Stomach (tissue), 4 donors: ENCODE measurements at regions not wholly inside any gene's neighbourhood (a gene's known extent, or its start where the extent isn't known, plus 50 kb on each side); places are given as distances from the start of the nearest gene placed in this dataset.

Experiments used
- EP300 ChIP-seq: sonication (generic); formaldehyde crosslinking; IDR thresholded peaks from one replicate; pipeline ENCODE4 v1.6.1; 2017; ENCODE audit warnings: antibody characterized with exemption
- POLR2A ChIP-seq, 4 donors: fragments of 450-650 bp; IDR thresholded peaks; one replicate each; pipeline ENCODE4 v1.6.1; 2016; ENCODE audit warnings: antibody characterized with exemption in 4 of 4, control low read depth in 2 of 4, mild to moderate bottlenecking in 1 of 4, moderate library complexity in 1 of 4
- POLR2AphosphoS5 ChIP-seq, 3 donors: sonication (generic); formaldehyde crosslinking; IDR thresholded peaks; one replicate each; pipeline ENCODE4 v1.6.1; 2016; ENCODE audit warnings: antibody characterized with exemption in 3 of 3
- TF ChIP-seq, protein P1 (sequence below), 7 experiments: fragments of 450-650 bp in 4 of 7; fragments of 200-600 bp in 3 of 7; sonication (generic) in 3 of 7; IDR thresholded peaks; one replicate each; pipeline ENCODE4 v1.5.1; 2016 to 2019; ENCODE audit warnings: antibody characterized with exemption in 7 of 7, control low read depth in 2 of 7, mild to moderate bottlenecking in 1 of 7

DNA sequence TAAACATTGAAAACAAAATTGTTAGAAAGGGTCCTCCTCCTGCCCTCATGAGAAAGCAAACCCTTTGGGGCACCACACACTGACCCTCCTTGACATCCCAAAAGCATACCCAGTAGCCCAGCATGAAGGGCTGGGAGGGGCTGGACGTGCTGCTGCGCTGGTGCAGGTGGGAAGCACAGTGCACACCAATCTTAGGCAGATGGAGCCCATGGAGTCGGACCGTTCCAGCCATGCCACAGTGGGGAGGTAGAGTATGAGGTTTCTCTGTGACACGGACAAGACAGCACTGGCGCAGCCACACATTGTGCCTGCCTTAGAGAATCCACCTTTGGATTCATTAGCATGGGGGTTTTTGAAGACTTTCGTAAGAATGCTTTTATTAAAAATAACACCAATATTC lies 544.2 kb upstream of the FRG1 start:
- TF ChIP-seq POLR2A (IDR thresholded peaks at IDR 0.05) = no peak
- TF ChIP-seq, protein P1, sequence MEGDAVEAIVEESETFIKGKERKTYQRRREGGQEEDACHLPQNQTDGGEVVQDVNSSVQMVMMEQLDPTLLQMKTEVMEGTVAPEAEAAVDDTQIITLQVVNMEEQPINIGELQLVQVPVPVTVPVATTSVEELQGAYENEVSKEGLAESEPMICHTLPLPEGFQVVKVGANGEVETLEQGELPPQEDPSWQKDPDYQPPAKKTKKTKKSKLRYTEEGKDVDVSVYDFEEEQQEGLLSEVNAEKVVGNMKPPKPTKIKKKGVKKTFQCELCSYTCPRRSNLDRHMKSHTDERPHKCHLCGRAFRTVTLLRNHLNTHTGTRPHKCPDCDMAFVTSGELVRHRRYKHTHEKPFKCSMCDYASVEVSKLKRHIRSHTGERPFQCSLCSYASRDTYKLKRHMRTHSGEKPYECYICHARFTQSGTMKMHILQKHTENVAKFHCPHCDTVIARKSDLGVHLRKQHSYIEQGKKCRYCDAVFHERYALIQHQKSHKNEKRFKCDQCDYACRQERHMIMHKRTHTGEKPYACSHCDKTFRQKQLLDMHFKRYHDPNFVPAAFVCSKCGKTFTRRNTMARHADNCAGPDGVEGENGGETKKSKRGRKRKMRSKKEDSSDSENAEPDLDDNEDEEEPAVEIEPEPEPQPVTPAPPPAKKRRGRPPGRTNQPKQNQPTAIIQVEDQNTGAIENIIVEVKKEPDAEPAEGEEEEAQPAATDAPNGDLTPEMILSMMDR (IDR thresholded peaks at IDR 0.05) = no peak
- no peak for TF ChIP-seq EP300
- TF ChIP-seq POLR2AphosphoS5 (IDR thresholded peaks at IDR 0.05) = no peak
